Epithelial cell of esophagus (primary cell): ENCODE measurements at regions not wholly inside any gene's neighbourhood (a gene's known extent, or its start where the extent isn't known, plus 50 kb on each side); places are given as distances from the start of the nearest gene placed in this dataset.
A peak's percentile ranks its signal among the peaks of the same experiment; 100 is the strongest.
"Not testable (repeated sequence)": the region's sequence is repeated elsewhere in the genome, so short reads cannot be mapped to it uniquely, and the experiment has no call there.

Source experiments
- DNase-seq: peaks from one replicate; pipeline ENCODE4 v3.0.0; 2010; ENCODE audit warnings: low read depth
- H3K4me3 ChIP-seq: 2 replicates; pipeline ENCODE4 v1.5.1; 2011; ENCODE audit warnings: mild to moderate bottlenecking, low read length, control low read depth
- CTCF ChIP-seq: IDR thresholded peaks from 2 replicates; pipeline ENCODE4 v1.5.1; 2011; ENCODE audit warnings: low read depth, mild to moderate bottlenecking, low read length, control low read depth, inconsistent platforms; ENCODE audit not compliant: insufficient read depth; ENCODE audit errors: missing control alignments

- no peak for TF ChIP-seq CTCF
- DNase-seq: no peak
- H3K4me3 ChIP-seq: no peak overlapping the region
These were observed 87.8 kb upstream of the USP24 start for GRCh38 chr1:55302972-55303371.

GRCh38 chr1:55301912-55302311, 86.7 kb upstream of the USP24 start:
- H3K4me3 ChIP-seq: no peak overlapping the region
- DNase-seq: no peak
- TF ChIP-seq CTCF: no peak

GRCh38 chr1:55300975-55301374, 85.8 kb upstream of the USP24 start:
- no peak for TF ChIP-seq CTCF
- no peak overlapping the region for H3K4me3 ChIP-seq
- DNase-seq: no peak

- no peak for TF ChIP-seq CTCF
- H3K4me3 ChIP-seq: no peak overlapping the region
- DNase-seq: no peak
These were observed 83.2 kb upstream of the USP24 start for GRCh38 chr1:55298167-55298894.

- H3K4me3 ChIP-seq, DNase-seq: not testable (repeated sequence)
These were observed 81.1 kb upstream of the USP24 start for GRCh38 chr1:55296247-55296646.

GRCh38 chr1:55289614-55290013, 74.5 kb upstream of the USP24 start:
- H3K4me3 ChIP-seq: no peak overlapping the region
- peak; percentile 20 for TF ChIP-seq CTCF
- no peak for DNase-seq

GRCh38 chr1:55289042-55289441, 73.9 kb upstream of the USP24 start:
- H3K4me3 ChIP-seq: no peak overlapping the region
- DNase-seq: no peak
- TF ChIP-seq CTCF: no peak
